WTC11 (cell line): ENCODE measurements at regions not wholly inside any gene's neighbourhood (a gene's known extent, or its start where the extent isn't known, plus 50 kb on each side); places are given as distances from the start of the nearest gene placed in this dataset.

ENCODE experiments used
- ATF2 ChIP-seq: sonication (generic); formaldehyde crosslinking; IDR thresholded peaks from 2 replicates; pipeline ENCODE4 v1.8.1; 2022; ENCODE audit warnings: low read depth, missing genetic modification reagents, borderline replicate concordance
- CREB1 ChIP-seq: sonication (generic); formaldehyde crosslinking; IDR thresholded peaks from 2 replicates; pipeline ENCODE4 v1.8.0; 2023; ENCODE audit warnings: mild to moderate bottlenecking, missing genetic modification reagents
- E2F5 ChIP-seq: sonication (generic); formaldehyde crosslinking; IDR thresholded peaks from 2 replicates; pipeline ENCODE4 v1.8.1; 2022; ENCODE audit warnings: mild to moderate bottlenecking, moderate library complexity, missing genetic modification reagents
- FOXK1 ChIP-seq: sonication (generic); formaldehyde crosslinking; IDR thresholded peaks from 2 replicates; pipeline ENCODE4 v1.8.0; 2022; ENCODE audit warnings: mild to moderate bottlenecking, moderate library complexity, missing genetic modification reagents
- HMGXB4 ChIP-seq: sonication (generic); formaldehyde crosslinking; IDR thresholded peaks from 2 replicates; pipeline ENCODE4 v1.8.1; 2023; ENCODE audit warnings: mild to moderate bottlenecking, moderate library complexity, missing genetic modification reagents
- MAX ChIP-seq: sonication (generic); formaldehyde crosslinking; IDR thresholded peaks from 2 replicates; pipeline ENCODE4 v1.8.0; 2022; ENCODE audit warnings: mild to moderate bottlenecking, missing genetic modification reagents
- SP1 ChIP-seq: sonication (generic); formaldehyde crosslinking; conservative IDR thresholded peaks from 2 replicates; pipeline ENCODE4 v1.8.1; 2022; ENCODE audit warnings: missing genetic modification reagents
- USF1 ChIP-seq: sonication (generic); formaldehyde crosslinking; IDR thresholded peaks from 2 replicates; pipeline ENCODE4 v1.8.0; 2022; ENCODE audit warnings: mild to moderate bottlenecking, missing genetic modification reagents
- ZBTB21 ChIP-seq: sonication (generic); formaldehyde crosslinking; IDR thresholded peaks from 2 replicates; pipeline ENCODE4 v1.8.1; 2023; ENCODE audit warnings: mild to moderate bottlenecking, missing genetic modification reagents, borderline replicate concordance
- ZNF396 ChIP-seq: fragments of 250-450 bp; sonication (Bioruptor Pico); IDR thresholded peaks from 2 replicates; pipeline ENCODE4 v1.8.0; 2021; ENCODE audit warnings: mild to moderate bottlenecking, moderate library complexity, borderline replicate concordance
- TF ChIP-seq, protein P1 (sequence below): fragments of 200-600 bp; IDR thresholded peaks from 2 replicates; pipeline ENCODE4 v1.8.0; 2022; ENCODE audit warnings: antibody characterized with exemption

- TF ChIP-seq, protein P1, sequence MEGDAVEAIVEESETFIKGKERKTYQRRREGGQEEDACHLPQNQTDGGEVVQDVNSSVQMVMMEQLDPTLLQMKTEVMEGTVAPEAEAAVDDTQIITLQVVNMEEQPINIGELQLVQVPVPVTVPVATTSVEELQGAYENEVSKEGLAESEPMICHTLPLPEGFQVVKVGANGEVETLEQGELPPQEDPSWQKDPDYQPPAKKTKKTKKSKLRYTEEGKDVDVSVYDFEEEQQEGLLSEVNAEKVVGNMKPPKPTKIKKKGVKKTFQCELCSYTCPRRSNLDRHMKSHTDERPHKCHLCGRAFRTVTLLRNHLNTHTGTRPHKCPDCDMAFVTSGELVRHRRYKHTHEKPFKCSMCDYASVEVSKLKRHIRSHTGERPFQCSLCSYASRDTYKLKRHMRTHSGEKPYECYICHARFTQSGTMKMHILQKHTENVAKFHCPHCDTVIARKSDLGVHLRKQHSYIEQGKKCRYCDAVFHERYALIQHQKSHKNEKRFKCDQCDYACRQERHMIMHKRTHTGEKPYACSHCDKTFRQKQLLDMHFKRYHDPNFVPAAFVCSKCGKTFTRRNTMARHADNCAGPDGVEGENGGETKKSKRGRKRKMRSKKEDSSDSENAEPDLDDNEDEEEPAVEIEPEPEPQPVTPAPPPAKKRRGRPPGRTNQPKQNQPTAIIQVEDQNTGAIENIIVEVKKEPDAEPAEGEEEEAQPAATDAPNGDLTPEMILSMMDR: no peak
- TF ChIP-seq FOXK1 (CRISPR knock-in tag) (no peak), USF1 (CRISPR knock-in tag) (no peak), CREB1 (no peak), MAX (CRISPR knock-in tag) (no peak), ZNF396 (CRISPR knock-in tag) (no peak), SP1 (CRISPR knock-in tag) (no peak), ATF2 (CRISPR knock-in tag) (no peak), ZBTB21 (CRISPR knock-in tag) (no peak), HMGXB4 (CRISPR knock-in tag) (no peak), E2F5 (no peak)
Observed at GRCh38 chr6:19035461-19036195, 648.5 kb downstream of the RNF144B start.
